Thoracic aorta (tissue), 2 donors: ENCODE measurements at regions not wholly inside any gene's neighbourhood (a gene's known extent, or its start where the extent isn't known, plus 50 kb on each side); places are given as distances from the start of the nearest gene placed in this dataset.

Experiments used
- ATAC-seq: fragments of 150-250 bp; one replicate; pipeline ENCODE4 v1.8.0; 2017; ENCODE audit warnings: low read depth; ENCODE audit not compliant: insufficient number of reproducible peaks, low FRiP score
- DNase-seq: peaks from one replicate; pipeline ENCODE4 v3.0.0-alpha.2; 2020; ENCODE audit warnings: low spot score
- H3K27ac ChIP-seq, 2 donors: fragments of 200-600 bp; sonication (generic); 1 replicate in 1 of 2; 2 replicates in 1 of 2; pipeline ENCODE4 v1.5.1; 2016; ENCODE audit warnings: mild to moderate bottlenecking in 2 of 2, moderate library complexity in 2 of 2
- H3K27me3 ChIP-seq: fragments of 200-600 bp; sonication (generic); replicated peaks from 2 replicates; pipeline ENCODE4 v1.6.0; 2016; ENCODE audit warnings: mild to moderate bottlenecking; ENCODE audit not compliant: insufficient read depth
- H3K36me3 ChIP-seq: fragments of 200-600 bp; sonication (generic); one replicate; pipeline ENCODE4 v1.5.1; 2016
- H3K4me1 ChIP-seq, 2 donors: fragments of 200-600 bp; sonication (generic); 1 replicate in 1 of 2; 2 replicates in 1 of 2; pipeline versions ENCODE4 v1.5.1 to v1.6.0; 2016; ENCODE audit warnings: low read depth in 2 of 2, mild to moderate bottlenecking in 1 of 2; ENCODE audit not compliant: control insufficient read depth in 1 of 2
- H3K4me3 ChIP-seq: fragments of 200-600 bp; sonication (generic); 2 replicates; pipeline ENCODE4 v1.5.1; 2016; ENCODE audit warnings: mild to moderate bottlenecking
- H3K9me3 ChIP-seq: fragments of 200-600 bp; sonication (generic); 2 replicates; pipeline ENCODE4 v1.5.1; 2016
- CTCF ChIP-seq: fragments of 200-600 bp; sonication (generic); IDR thresholded peaks from one replicate; pipeline ENCODE4 v1.5.1; 2019; ENCODE audit warnings: antibody characterized with exemption

- ATAC-seq: no peak
- Histone ChIP-seq H3K36me3 (no peaks in the 10 kb centered on the region), H3K4me3 (no peak overlapping the region)
Observed at GRCh38 chr2:43139501-43139900, 86.9 kb downstream of the ZFP36L2 start.

GRCh38 chr2:43138441-43138840, 88.0 kb downstream of the ZFP36L2 start:
- no peak for DNase-seq
- no peak for TF ChIP-seq CTCF
- Histone ChIP-seq H3K9me3 (no peaks in the 10 kb centered on the region), H3K36me3 (no peaks in the 10 kb centered on the region), H3K27ac (no peak overlapping the region), H3K4me3 (no peak overlapping the region), H3K27me3 (no peaks in the 10 kb centered on the region), H3K4me1 (peaks cover 0 to 3% of the 10 kb centered on the region in 2 donors)
- no peak for ATAC-seq

More at GRCh38 chr2:43139501-43139900, 86.9 kb downstream of the ZFP36L2 start:
- H3K27me3 ChIP-seq: no peaks in the 10 kb centered on the region
- TF ChIP-seq CTCF: no peak
- no peak overlapping the region for H3K27ac ChIP-seq
- H3K9me3 ChIP-seq: no peaks in the 10 kb centered on the region
- peaks cover 0 to 3% of the 10 kb centered on the region in 2 donors for H3K4me1 ChIP-seq
- DNase-seq: no peak

GRCh38 chr2:43136876-43137275, 89.5 kb downstream of the ZFP36L2 start:
- ATAC-seq (no peak), DNase-seq (no peak)

GRCh38 chr2:43136011-43136799, 90.2 kb downstream of the ZFP36L2 start:
- no peak for DNase-seq
- H3K27me3 ChIP-seq: no peaks in the 10 kb centered on the region
- H3K36me3 ChIP-seq: no peaks in the 10 kb centered on the region
- H3K27ac ChIP-seq: no peak overlapping the region
- no peaks in the 10 kb centered on the region for H3K9me3 ChIP-seq
- TF ChIP-seq CTCF: no peak
- no peak overlapping the region for H3K4me3 ChIP-seq
- H3K4me1 ChIP-seq: peaks cover 5 to 11% of the 10 kb centered on the region in 2 donors
- ATAC-seq: no peak

More at GRCh38 chr2:43136876-43137275, 89.5 kb downstream of the ZFP36L2 start:
- no peaks in the 10 kb centered on the region for H3K9me3 ChIP-seq
- H3K4me3 ChIP-seq: no peak overlapping the region
- peaks cover 3 to 4% of the 10 kb centered on the region in 2 donors for H3K4me1 ChIP-seq
- no peak for TF ChIP-seq CTCF
- H3K36me3 ChIP-seq: no peaks in the 10 kb centered on the region
- H3K27me3 ChIP-seq: no peaks in the 10 kb centered on the region
- peak overlapping the region in 1 of 2 donors; percentile 17 for H3K27ac ChIP-seq

GRCh38 chr2:43135583-43135982, 90.8 kb downstream of the ZFP36L2 start:
- Histone ChIP-seq H3K4me3 (no peak overlapping the region), H3K27me3 (no peaks in the 10 kb centered on the region), H3K27ac (no peak overlapping the region), H3K9me3 (no peaks in the 10 kb centered on the region), H3K36me3 (no peaks in the 10 kb centered on the region), H3K4me1 (peaks cover 11 to 17% of the 10 kb centered on the region in 2 donors)
- no peak for TF ChIP-seq CTCF
- ATAC-seq (no peak), DNase-seq (no peak)
